ENCODE measurements at regions not wholly inside any gene's neighbourhood (a gene's known extent, or its start where the extent isn't known, plus 50 kb on each side); places are given as distances from the start of the nearest gene placed in this dataset.
"Not testable (repeated sequence)": the region's sequence is repeated elsewhere in the genome, so short reads cannot be mapped to it uniquely, and the experiment has no call there.

GRCh38 chr13:86253497-86253896, 454.3 kb upstream of the SLITRK6 start:
- TF ChIP-seq CTCF (IDR thresholded peaks at IDR 0.05 in 4 of 5, conservative IDR thresholded peaks at IDR 0.05 in 1 of 5); POLR2A (IDR thresholded peaks at IDR 0.05): not testable (repeated sequence)

Measured in gastrocnemius medialis (tissue), 4 donors.